HepG2 (cell line): ENCODE measurements at regions not wholly inside any gene's neighbourhood (a gene's known extent, or its start where the extent isn't known, plus 50 kb on each side); places are given as distances from the start of the nearest gene placed in this dataset.

ENCODE experiments used
- ATAC-seq: fragments of 200-7000 bp; cut with Tn5 transposase; 3 replicates; pipeline ENCODE4 v1.9.1; 2020; ENCODE audit warnings: mild to moderate bottlenecking, moderate library complexity
- BruUV-seq: library from RNA; stranded (reverse); fragments of 400-500 nt; replicated peaks from 2 replicates; lab custom pipeline; 2021; lab: Mats Ljungman, UMichigan
- CTCF ChIA-PET: fragments of 300-600 bp; formaldehyde crosslinking; extraction: SDS; loops from one replicate; lab custom pipeline; 2021; ENCODE audit warnings: low total read pairs, inconsistent platforms, low intra/inter-chr PET ratio; lab: Yijun Ruan, JAX
- POLR2A ChIA-PET: fragments of 350-600 bp; sonication (Branson Sonifier 250); formaldehyde crosslinking; loops from one replicate; lab custom pipeline; 2020; ENCODE audit warnings: antibody characterized with exemption, inconsistent platforms; lab: Yijun Ruan, JAX
- DNase-seq: peaks from one replicate; pipeline ENCODE4 v3.0.0-alpha.2; 2015; ENCODE audit warnings: low spot score
- FAIRE-seq: peaks from 3 replicates; lab custom pipeline; 2011; peaks lifted over from hg19 to GRCh38; lab: Jason Lieb, UNC
- H2AFZ ChIP-seq: one replicate; pipeline ENCODE4 v1.6.1; 2011; ENCODE audit warnings: low read length, inconsistent platforms
- H3K27ac ChIP-seq: fragments of 300-600 bp; 3 replicates; pipeline ENCODE4 v1.8.0; 2011; ENCODE audit warnings: mixed run types, mild to moderate bottlenecking, mixed read lengths, low read length, inconsistent platforms; ENCODE audit not compliant: insufficient read depth; ENCODE audit errors: extremely low read length
- H3K27me3 ChIP-seq, 2 experiments: fragments of 200-600 bp in 1 of 2; 2 replicates in 1 of 2; 3 replicates in 1 of 2; pipeline versions ENCODE4 v1.6.0 to v1.8.0; 2011; ENCODE audit warnings: low read length in 2 of 2, mild to moderate bottlenecking in 2 of 2, moderate library complexity in 2 of 2, inconsistent platforms in 1 of 2; ENCODE audit not compliant: insufficient read depth in 2 of 2, control insufficient read depth in 1 of 2
- H3K36me3 ChIP-seq, 2 experiments: fragments of 200-600 bp in 1 of 2; replicated peaks in 1 of 2; 2 replicates in 1 of 2; 3 replicates in 1 of 2; pipeline versions ENCODE4 v1.5.1 to v1.8.0; 2011; ENCODE audit warnings: low read length in 2 of 2, inconsistent platforms in 1 of 2; ENCODE audit not compliant: insufficient read depth in 2 of 2, control insufficient read depth in 1 of 2
- H3K4me1 ChIP-seq: 2 replicates; pipeline ENCODE4 v1.5.1; 2012; ENCODE audit warnings: low read length, inconsistent platforms; ENCODE audit not compliant: insufficient read depth
- H3K4me2 ChIP-seq: 2 replicates; pipeline ENCODE4 v1.6.0; 2011; ENCODE audit warnings: low read depth, low read length, inconsistent platforms
- H3K4me3 ChIP-seq, 3 experiments: fragments of 200-600 bp in 1 of 3; sonication (generic), shearing (Covaris generic) in 1 of 3; replicated peaks in 1 of 3; 2 replicates each; pipeline ENCODE4 v1.5.1; 2011 to 2016; ENCODE audit warnings: low read length in 3 of 3, inconsistent platforms in 2 of 3, low read depth in 2 of 3, mild to moderate bottlenecking in 2 of 3, control low read depth in 1 of 3, mixed read lengths in 1 of 3; ENCODE audit not compliant: insufficient read depth in 1 of 3
- H3K79me2 ChIP-seq: one replicate; pipeline ENCODE4 v1.6.1; 2011; ENCODE audit warnings: low read length, inconsistent platforms; ENCODE audit not compliant: insufficient read depth
- H3K9ac ChIP-seq: 2 replicates; pipeline ENCODE4 v1.6.0; 2011; ENCODE audit warnings: mild to moderate bottlenecking, low read depth, low read length, inconsistent platforms; ENCODE audit not compliant: insufficient read depth
- H3K9me3 ChIP-seq: 2 replicates; pipeline ENCODE4 v1.5.1; 2012; ENCODE audit warnings: mild to moderate bottlenecking, low read length
- H4K20me1 ChIP-seq: 2 replicates; pipeline ENCODE4 v1.6.0; 2011; ENCODE audit warnings: inconsistent platforms, mild to moderate bottlenecking, low read length, moderate library complexity; ENCODE audit not compliant: insufficient read depth
- EED ChIP-seq: sonication (generic); formaldehyde crosslinking; IDR thresholded peaks from 2 replicates; pipeline ENCODE4 v1.5.0; 2020; ENCODE audit warnings: mild to moderate bottlenecking, missing genetic modification reagents
- GPBP1L1 ChIP-seq: sonication (generic); formaldehyde crosslinking; IDR thresholded peaks from 2 replicates; pipeline ENCODE4 v1.5.0; 2020; ENCODE audit warnings: mild to moderate bottlenecking, missing genetic modification reagents
- HNF4A ChIP-seq: sonication (generic); formaldehyde crosslinking; IDR thresholded peaks from 2 replicates; pipeline ENCODE4 v1.4.0; 2020; ENCODE audit warnings: missing genetic modification reagents
- HNRNPUL1 ChIP-seq: fragments of 200-400 bp; formaldehyde crosslinking; IDR thresholded peaks from 2 replicates; pipeline ENCODE4 v1.6.1; 2017; ENCODE audit warnings: low read depth, mild to moderate bottlenecking, low read length, moderate library complexity
- JDP2 ChIP-seq: sonication (generic); formaldehyde crosslinking; IDR thresholded peaks from 2 replicates; pipeline ENCODE4 v1.8.1; 2022; ENCODE audit warnings: missing genetic modification reagents, borderline replicate concordance
- MED1 ChIP-seq: sonication (generic); formaldehyde crosslinking; IDR thresholded peaks from 2 replicates; pipeline ENCODE4 v1.4.0; 2020; ENCODE audit warnings: missing genetic modification reagents
- MTF1 ChIP-seq: sonication (generic); formaldehyde crosslinking; IDR thresholded peaks from 2 replicates; pipeline ENCODE4 v1.5.0; 2020; ENCODE audit warnings: missing genetic modification reagents
- SCMH1 ChIP-seq: sonication (generic); formaldehyde crosslinking; IDR thresholded peaks from 2 replicates; pipeline ENCODE4 v1.9.0; 2021; ENCODE audit warnings: missing genetic modification reagents, mild to moderate bottlenecking, borderline replicate concordance
- TAF15 ChIP-seq: fragments of 200-400 bp; formaldehyde crosslinking; IDR thresholded peaks from one replicate; pipeline ENCODE4 v1.6.1; 2018; ENCODE audit warnings: mild to moderate bottlenecking, low read depth, low read length; ENCODE audit not compliant: poor library complexity, severe bottlenecking
- ZFP36L1 ChIP-seq: sonication (generic); formaldehyde crosslinking; IDR thresholded peaks from 2 replicates; pipeline ENCODE4 v1.8.0; 2022; ENCODE audit warnings: mild to moderate bottlenecking, missing genetic modification reagents, moderate library complexity
- ZFX ChIP-seq: sonication (generic); formaldehyde crosslinking; IDR thresholded peaks from 2 replicates; pipeline ENCODE4 v1.4.0; 2020; ENCODE audit warnings: mild to moderate bottlenecking, low read depth, missing genetic modification reagents, moderate library complexity
- ZMAT3 ChIP-seq: sonication (generic); formaldehyde crosslinking; conservative IDR thresholded peaks from 2 replicates; pipeline ENCODE4 v1.7.0; 2021; ENCODE audit warnings: missing genetic modification reagents
- ZNF569 ChIP-seq: sonication (generic); formaldehyde crosslinking; IDR thresholded peaks from 2 replicates; pipeline ENCODE4 v1.5.0; 2020; ENCODE audit warnings: mild to moderate bottlenecking, missing genetic modification reagents, moderate library complexity, borderline replicate concordance
- ZNF687 ChIP-seq: sonication (generic); formaldehyde crosslinking; IDR thresholded peaks from 2 replicates; pipeline ENCODE4 v1.5.1; 2020; ENCODE audit warnings: mild to moderate bottlenecking, missing genetic modification reagents, moderate library complexity
- ZNF850 ChIP-seq: sonication (generic); formaldehyde crosslinking; conservative IDR thresholded peaks from 2 replicates; pipeline ENCODE4 v1.9.0; 2021; ENCODE audit warnings: mild to moderate bottlenecking, missing genetic modification reagents
- WGBS: methylation state at CpG from one replicate; pipeline ENCODE4 v1.1.6; 2017; ENCODE audit warnings: low lambda C conversion rate; 5-methylcytosine and 5-hydroxymethylcytosine counted together
- in situ Hi-C: cut with HindIII; loops from 2 replicates; pipeline ENCODE4 v1.10.0; 2017; ENCODE audit warnings: low pct_unique_long_range_greater_than_20kb; ENCODE audit not compliant: extremely low pct_ligation_motif_present
- intact Hi-C: fragments of 100-400 bp; cut with micrococcal nuclease; formaldehyde crosslinking; loops from one replicate; pipeline ENCODE4 v1.10.0; 2022; ENCODE audit not compliant: unreplicated experiment

- TF ChIP-seq ZNF687 (CRISPR knock-in tag): peak; percentile 41
- TF ChIP-seq JDP2 (CRISPR knock-in tag): no peak
- no peak for TF ChIP-seq EED (CRISPR knock-in tag)
- TF ChIP-seq TAF15: no peak
Measured at GRCh38 chr10:44193567-44194220, 191.2 kb downstream of the CXCL12 start (continued).

- Histone ChIP-seq H3K27ac (peak overlapping the region; percentile 11), H3K4me3 (no peak overlapping the region), H3K36me3 (no peaks in the 10 kb centered on the region), H3K9ac (no peak overlapping the region), H3K4me2 (peak overlapping the region; percentile 80), H4K20me1 (no peaks in the 10 kb centered on the region), H3K27me3 (no peaks in the 10 kb centered on the region), H2AFZ (no peak overlapping the region), H3K9me3 (no peaks in the 10 kb centered on the region), H3K79me2 (no peaks in the 10 kb centered on the region), H3K4me1 (peaks cover 63% of the 10 kb centered on the region)
- POLR2A ChIA-PET: interaction anchor here (0.8 to 1.2 kb wide), 5 partner anchors 9 to 45 kb away, joined by 3 read pairs; no protein-coding TSS in a partner anchor
- intact Hi-C loops (no loop called here), in situ Hi-C loops (no loop called here)
- FAIRE-seq (peak; percentile 47), ATAC-seq (peak; percentile 6; the same call in 1 of the 3 replicates), DNase-seq (no peak)
- WGBS: 19% methylated on average over 3 of the region's 3 CpGs
- CTCF ChIA-PET: no interaction called here
- BruUV-seq: no TSS peak
- no peak for TF ChIP-seq HNRNPUL1
- TF ChIP-seq ZNF850 (CRISPR knock-in tag): 0 out of 2 replicates have a peak, but pooled peaks have one; percentile 36
- 0 out of 2 replicates have a peak, but pooled peaks have one; percentile 35 for TF ChIP-seq ZMAT3 (CRISPR knock-in tag)
- no peak for TF ChIP-seq GPBP1L1 (CRISPR knock-in tag)
- TF ChIP-seq MTF1 (CRISPR knock-in tag): no peak
- TF ChIP-seq HNF4A: peak; percentile 37
- 0 out of 2 replicates have a peak, but pooled peaks have one; percentile 0 for TF ChIP-seq ZFX (CRISPR knock-in tag)
- TF ChIP-seq SCMH1 (CRISPR knock-in tag): no peak
- 0 out of 2 replicates have a peak, but pooled peaks have one; percentile 20 for TF ChIP-seq MED1 (CRISPR knock-in tag)
- TF ChIP-seq ZNF569 (CRISPR knock-in tag): no peak
- 0 out of 2 replicates have a peak, but pooled peaks have one; percentile 28 for TF ChIP-seq ZFP36L1
Measured at GRCh38 chr10:44193166-44193565, 191.7 kb downstream of the CXCL12 start.
